Activated gamma-delta T cell (primary cell): ENCODE measurements at regions not wholly inside any gene's neighbourhood (a gene's known extent, or its start where the extent isn't known, plus 50 kb on each side); places are given as distances from the start of the nearest gene placed in this dataset.

ENCODE experiments used
- DNase-seq: peaks from one replicate; lab custom pipeline; 2025; lab: John Stamatoyannopoulos, UW

GRCh38 chr2:126827371-126827770, 71.3 kb upstream of the TEX51 start:
- DNase-seq, result no peak

- no peak for DNase-seq
Measured at GRCh38 chr2:126828051-126828450, 70.6 kb upstream of the TEX51 start.

GRCh38 chr2:126828491-126828890, 70.2 kb upstream of the TEX51 start:
- DNase-seq, result no peak

GRCh38 chr2:126831234-126832005, 67.3 kb upstream of the TEX51 start:
- DNase-seq, result no peak

DNA sequence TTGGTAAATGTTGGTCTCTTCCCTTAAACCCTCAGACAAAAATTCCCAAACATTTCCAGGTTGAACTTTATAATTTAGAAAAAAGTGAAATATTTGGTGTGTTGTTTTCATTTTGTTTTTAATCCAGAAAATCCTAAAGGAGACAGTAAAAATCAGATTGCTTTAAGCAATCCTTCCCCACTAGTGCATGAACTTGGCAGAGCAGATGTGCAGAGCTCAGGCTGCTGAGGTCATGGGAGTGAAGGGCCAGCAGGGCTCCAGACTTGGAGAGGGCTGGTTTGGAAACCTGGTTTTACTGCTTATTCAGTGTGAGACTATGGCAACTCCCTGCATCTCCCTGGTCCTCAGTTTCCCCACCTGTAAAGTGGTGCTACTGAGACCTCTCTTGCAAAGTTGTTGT, 66.7 kb upstream of the TEX51 start:
- DNase-seq, result no peak

GRCh38 chr2:126832757-126833156, 65.9 kb upstream of the TEX51 start:
- no peak for DNase-seq

DNA sequence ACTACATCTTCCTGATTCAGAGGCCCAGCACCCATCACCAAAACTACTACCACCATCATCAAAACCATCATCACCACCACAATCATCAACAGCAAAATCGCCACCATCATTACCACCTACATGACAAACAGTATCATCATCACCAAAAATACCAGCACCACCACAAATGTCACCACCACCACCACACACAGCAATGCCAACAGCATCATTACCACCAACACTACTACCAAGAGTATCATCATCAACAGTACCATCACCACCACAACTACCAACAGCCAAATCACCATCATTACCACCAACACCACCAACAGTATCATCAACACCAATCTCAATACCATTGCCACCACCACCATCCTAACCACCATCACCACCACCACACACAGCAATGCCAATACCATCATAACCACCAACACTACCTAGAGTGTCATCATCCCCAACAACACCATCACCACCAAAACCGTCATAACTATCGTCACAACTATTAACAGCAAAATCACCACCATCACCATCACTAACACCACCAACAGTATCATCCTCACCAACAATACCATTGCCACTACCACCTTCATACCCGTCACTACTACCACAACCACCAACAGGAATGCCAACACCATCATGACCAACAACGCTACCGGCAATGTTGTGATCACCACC, 64.6 kb upstream of the TEX51 start:
- DNase-seq, result no peak

DNA sequence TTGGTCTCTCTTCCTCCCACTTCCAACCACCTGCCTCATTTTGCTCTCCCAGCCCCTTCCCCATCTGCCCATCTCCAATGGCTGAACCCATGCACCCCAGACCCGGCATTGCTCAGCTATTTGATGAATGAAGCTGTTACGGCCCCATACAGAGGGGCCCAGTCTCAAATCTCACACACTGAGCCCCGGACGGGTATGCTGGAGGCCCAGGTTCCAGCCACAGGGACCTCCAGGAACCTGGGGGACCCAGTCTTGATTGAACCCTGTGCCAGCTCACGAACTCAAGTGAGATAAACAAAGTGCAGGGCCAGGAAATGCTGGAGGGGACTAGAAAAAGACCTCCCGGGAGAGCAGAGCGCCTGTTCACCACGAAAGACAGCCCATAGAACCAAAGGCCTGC, 63.4 kb upstream of the TEX51 start:
- DNase-seq, result no peak

- DNase-seq, result no peak
Measured at GRCh38 chr2:126835831-126836230, 62.9 kb upstream of the TEX51 start.

DNA sequence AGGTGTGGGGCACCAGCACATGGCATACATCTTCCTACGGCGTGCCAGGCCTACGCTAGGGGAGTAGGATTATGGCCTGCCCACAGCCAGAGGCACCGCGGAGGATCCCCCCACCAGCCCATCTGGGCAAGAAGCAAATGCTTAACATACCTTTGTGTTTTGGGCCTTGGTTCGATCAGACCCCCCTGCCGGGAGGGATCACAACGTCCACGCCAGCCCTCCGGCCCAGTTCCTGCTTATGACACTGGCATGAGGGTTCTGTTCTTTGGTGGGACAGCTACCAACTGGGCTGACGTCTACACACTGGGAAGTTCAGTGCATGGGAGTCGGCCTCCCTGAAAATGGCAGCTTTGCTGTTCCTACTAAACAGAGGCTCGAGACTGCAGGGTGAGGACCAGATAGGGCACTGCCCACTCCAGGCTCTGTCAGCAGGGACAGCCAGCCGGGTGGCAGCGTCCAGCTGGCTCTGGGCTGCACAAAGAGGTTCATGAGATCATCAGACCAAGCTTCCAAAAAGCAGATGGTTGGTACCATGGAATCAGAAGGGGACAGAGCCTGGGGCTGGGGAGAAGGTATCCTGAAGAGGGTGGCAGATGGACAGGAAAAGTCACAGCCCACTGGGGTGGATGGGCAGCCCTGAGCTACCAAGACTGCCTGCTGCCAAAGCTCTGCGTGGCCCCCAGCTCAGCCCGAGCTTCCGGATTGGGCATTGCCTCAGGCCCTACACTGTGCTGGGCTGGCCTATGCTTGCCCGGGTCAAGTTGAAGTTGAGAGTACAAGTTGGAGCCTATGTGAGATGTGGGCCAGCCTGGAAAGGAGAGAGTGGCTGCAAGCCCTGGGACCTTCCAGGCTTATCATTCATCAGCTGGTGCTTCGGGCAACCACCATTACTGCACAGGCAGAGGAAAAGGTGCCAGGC, 61.7 kb upstream of the TEX51 start:
- DNase-seq, result no peak

GRCh38 chr2:126837966-126838715, 60.5 kb upstream of the TEX51 start:
- no peak for DNase-seq

DNA sequence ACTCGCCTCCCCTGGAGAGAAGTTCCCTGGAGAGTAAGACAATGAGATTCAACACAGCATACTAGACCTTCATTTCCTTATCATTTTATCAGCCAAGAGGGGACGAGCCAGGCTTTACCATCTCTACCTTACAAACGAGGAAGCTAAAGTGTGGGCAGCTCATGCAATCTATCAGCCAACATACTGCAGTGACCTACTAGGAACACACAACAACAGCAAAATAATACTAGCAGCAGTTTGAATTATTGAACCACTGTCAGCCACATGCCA, 60.0 kb upstream of the TEX51 start:
- DNase-seq, result no peak

DNA sequence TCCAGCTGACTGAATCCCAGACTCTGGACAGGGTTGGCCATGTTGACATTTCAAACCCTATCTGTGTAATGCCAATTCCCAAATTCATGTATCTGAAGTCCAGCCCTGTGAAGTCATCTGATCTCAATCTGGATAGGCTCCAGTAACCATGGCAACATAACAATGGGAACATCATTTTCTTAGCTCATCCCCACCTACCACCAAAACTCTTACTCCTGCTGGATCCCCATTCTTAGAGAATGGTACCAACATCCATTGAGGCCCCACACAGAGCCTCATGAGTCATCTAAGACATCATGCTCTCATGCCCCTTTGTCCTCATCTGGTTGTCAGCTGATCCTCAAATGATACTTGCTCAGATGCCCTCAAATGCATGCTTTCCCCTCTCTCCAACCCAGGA, 58.9 kb upstream of the TEX51 start:
- DNase-seq, result no peak

DNA sequence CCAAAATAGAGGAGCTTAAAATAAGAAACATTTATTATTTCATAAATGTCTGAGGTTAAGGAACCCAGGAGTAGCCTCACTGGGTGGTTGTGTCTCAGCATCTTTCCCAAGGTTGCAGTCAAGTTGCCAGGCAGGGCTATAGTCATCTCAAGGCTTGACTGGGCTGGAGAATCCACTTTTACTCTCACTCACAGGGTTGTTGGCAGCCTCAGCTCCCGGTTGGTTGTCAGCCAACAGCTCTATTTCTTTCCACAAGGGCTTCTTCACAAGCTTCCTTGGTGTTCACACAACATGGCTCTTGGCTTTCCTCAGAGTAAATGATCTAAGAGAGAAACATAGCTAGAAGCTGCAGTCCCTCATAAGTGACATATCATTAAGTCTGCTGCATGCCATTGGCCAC, 55.6 kb upstream of the TEX51 start:
- DNase-seq, result no peak

- no peak for DNase-seq
Measured at GRCh38 chr2:126846241-126846640, 52.4 kb upstream of the TEX51 start.
